Small intestine (tissue), 7 donors: ENCODE measurements at regions not wholly inside any gene's neighbourhood (a gene's known extent, or its start where the extent isn't known, plus 50 kb on each side); places are given as distances from the start of the nearest gene placed in this dataset.

Source experiments
- DNase-seq, 2 donors: peaks; one replicate each; pipeline versions ENCODE4 v3.0.0 to v3.0.0-alpha.2; 2013
- FAIRE-seq: peaks from 2 replicates; lab custom pipeline; 2012; peaks lifted over from hg19 to GRCh38; lab: Jason Lieb, UNC
- H3K27ac ChIP-seq, 3 donors: one replicate each; pipeline ENCODE4 v1.5.1; 2013; ENCODE audit warnings: low read length in 2 of 3, mild to moderate bottlenecking in 2 of 3, control low read depth in 1 of 3, inconsistent platforms in 1 of 3, low read depth in 1 of 3, moderate library complexity in 1 of 3
- H3K27me3 ChIP-seq, 3 donors: one replicate each; pipeline ENCODE4 v1.6.1; 2013; ENCODE audit warnings: low read length in 3 of 3, inconsistent platforms in 1 of 3; ENCODE audit not compliant: control insufficient read depth in 3 of 3, insufficient read depth in 3 of 3
- H3K36me3 ChIP-seq, 3 donors: one replicate each; pipeline ENCODE4 v1.6.1; 2013; ENCODE audit warnings: low read length in 3 of 3, inconsistent platforms in 1 of 3, low read depth in 1 of 3, mild to moderate bottlenecking in 1 of 3, moderate library complexity in 1 of 3; ENCODE audit not compliant: control insufficient read depth in 3 of 3, insufficient read depth in 2 of 3
- H3K4me1 ChIP-seq, 3 donors: one replicate each; pipeline ENCODE4 v1.6.1; 2013; ENCODE audit warnings: low read length in 2 of 3, inconsistent platforms in 1 of 3, low read depth in 1 of 3, mild to moderate bottlenecking in 1 of 3, moderate library complexity in 1 of 3; ENCODE audit not compliant: control insufficient read depth in 3 of 3, insufficient read depth in 2 of 3
- H3K4me3 ChIP-seq, 3 donors: one replicate each; pipeline ENCODE4 v1.5.1; 2013; ENCODE audit warnings: low read length in 3 of 3, control low read depth in 1 of 3, inconsistent platforms in 1 of 3, low read depth in 1 of 3, mild to moderate bottlenecking in 1 of 3, moderate library complexity in 1 of 3
- H3K9me3 ChIP-seq, 2 donors: one replicate each; pipeline ENCODE4 v1.6.1; 2013; ENCODE audit warnings: low read depth in 1 of 2, low read length in 1 of 2; ENCODE audit not compliant: control insufficient read depth in 2 of 2, insufficient read depth in 1 of 2
- WGBS, 3 donors: extraction: QIAGEN DNeasy Blood & Tissue Kit; methylation state at CpG; one replicate each; pipeline ENCODE4 v1.1.7; 2013; 5-methylcytosine and 5-hydroxymethylcytosine counted together
- donor health status: healthy with polysubstance abuse.
- donor health status: control.
- donor health status: control.
- donor health status: Bipolar disorder and iron deficiency.
- donor health status: healthy.

- DNase-seq = no peak
- H3K9me3 ChIP-seq = peaks cover 0 to 9% of the 10 kb centered on the region in 2 donors
These were observed 322.6 kb upstream of the TMTC1 start for GRCh38 chr12:30106204-30106965.

GRCh38 chr12:30105505-30105904 lies 321.8 kb upstream of the TMTC1 start:
- Histone ChIP-seq H3K27me3 (no peaks in the 10 kb centered on the region), H3K36me3 (no peaks in the 10 kb centered on the region), H3K4me1 (no peaks in the 10 kb centered on the region), H3K27ac (no peak overlapping the region), H3K4me3 (no peak overlapping the region), H3K9me3 (peaks cover 0 to 9% of the 10 kb centered on the region in 2 donors)
- no peak for FAIRE-seq
- DNase-seq = no peak
- 45 to 61% (median 51%) methylated on average over 2 of the region's 2 CpGs for WGBS, 3 donors

More at GRCh38 chr12:30106204-30106965, 322.6 kb upstream of the TMTC1 start:
- no peaks in the 10 kb centered on the region for H3K4me1 ChIP-seq
- 59 to 82% (median 68%) methylated on average over 9 of the region's 9 CpGs for WGBS, 3 donors
- no peak for FAIRE-seq
- H3K27me3 ChIP-seq = no peaks in the 10 kb centered on the region
- H3K27ac ChIP-seq = no peak overlapping the region
- no peak overlapping the region for H3K4me3 ChIP-seq
- H3K36me3 ChIP-seq = no peaks in the 10 kb centered on the region

- H3K4me3 ChIP-seq = no peak overlapping the region
- 76 to 85% (median 80%) methylated on average over 2 of the region's 2 CpGs for WGBS, 3 donors
These were observed 321.2 kb upstream of the TMTC1 start for GRCh38 chr12:30104971-30105370.

DNA sequence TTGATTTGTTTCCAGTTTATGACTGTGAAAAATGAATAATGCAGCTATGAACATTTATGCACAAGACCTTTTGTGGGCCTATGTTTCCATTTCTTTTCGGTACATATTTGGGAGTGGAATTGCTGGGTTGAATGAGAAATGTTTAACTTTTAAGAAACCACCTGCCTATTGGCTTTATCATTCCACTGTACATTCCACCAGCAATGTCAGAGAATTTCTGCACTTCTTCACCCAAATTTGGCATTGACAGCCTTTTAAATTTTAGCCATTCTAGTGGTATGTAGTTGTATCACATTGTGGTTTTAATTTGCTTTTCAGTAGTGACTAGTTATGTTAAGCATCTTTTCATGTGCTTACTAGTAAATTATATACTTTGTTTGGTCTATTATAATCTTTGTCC lies 317.0 kb upstream of the TMTC1 start:
- H3K27me3 ChIP-seq = no peaks in the 10 kb centered on the region
- H3K27ac ChIP-seq = no peak overlapping the region
- no peak overlapping the region for H3K4me3 ChIP-seq
- no peaks in the 10 kb centered on the region for H3K4me1 ChIP-seq
- WGBS, 3 donors = 89 to 94% (median 90%) methylated on average over 1 of the region's 1 CpG
- H3K36me3 ChIP-seq = no peaks in the 10 kb centered on the region
- no peak for DNase-seq
- FAIRE-seq = no peak
- H3K9me3 ChIP-seq = no peaks in the 10 kb centered on the region

More at GRCh38 chr12:30104971-30105370, 321.2 kb upstream of the TMTC1 start:
- H3K27ac ChIP-seq = no peak overlapping the region
- H3K4me1 ChIP-seq = no peaks in the 10 kb centered on the region
- H3K27me3 ChIP-seq = no peaks in the 10 kb centered on the region
- no peaks in the 10 kb centered on the region for H3K36me3 ChIP-seq
- H3K9me3 ChIP-seq = peaks cover 0 to 9% of the 10 kb centered on the region in 2 donors
- FAIRE-seq (no peak), DNase-seq (no peak)

DNA sequence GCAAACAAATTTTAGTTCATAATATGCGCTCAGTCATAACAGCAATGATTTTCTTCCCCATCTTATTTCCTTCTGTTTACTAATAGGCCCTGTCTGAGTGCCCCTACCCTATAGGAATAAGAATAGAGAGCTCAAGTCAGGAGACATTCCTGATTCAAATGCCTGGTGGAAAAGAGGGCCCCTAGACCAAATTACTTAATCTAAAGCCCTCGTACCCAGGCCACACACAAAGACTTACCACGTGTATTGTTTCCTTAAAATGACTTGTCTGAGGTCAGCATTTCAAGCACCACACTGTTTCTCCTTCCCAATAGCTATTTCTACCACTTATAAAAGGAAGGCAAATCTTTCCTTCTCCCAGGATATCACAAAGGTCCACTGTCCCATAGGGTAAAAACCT lies 314.9 kb upstream of the TMTC1 start:
- H3K4me3 ChIP-seq = no peak overlapping the region
- FAIRE-seq (no peak), DNase-seq (no peak)
- no peaks in the 10 kb centered on the region for H3K4me1 ChIP-seq
- no peaks in the 10 kb centered on the region for H3K27me3 ChIP-seq
- no peaks in the 10 kb centered on the region for H3K36me3 ChIP-seq
- H3K27ac ChIP-seq = no peak overlapping the region
- 45 to 58% (median 47%) methylated on average over 3 of the region's 3 CpGs for WGBS, 3 donors
- no peaks in the 10 kb centered on the region for H3K9me3 ChIP-seq

GRCh38 chr12:30095511-30095910 lies 311.8 kb upstream of the TMTC1 start:
- no peaks in the 10 kb centered on the region for H3K9me3 ChIP-seq
- no peaks in the 10 kb centered on the region for H3K36me3 ChIP-seq
- H3K27ac ChIP-seq = no peak overlapping the region
- no peaks in the 10 kb centered on the region for H3K27me3 ChIP-seq
- DNase-seq (no peak), FAIRE-seq (no peak)
- 81 to 86% (median 81%) methylated on average over 6 of the region's 6 CpGs for WGBS, 3 donors
- no peak overlapping the region for H3K4me3 ChIP-seq
- H3K4me1 ChIP-seq = no peaks in the 10 kb centered on the region

DNA sequence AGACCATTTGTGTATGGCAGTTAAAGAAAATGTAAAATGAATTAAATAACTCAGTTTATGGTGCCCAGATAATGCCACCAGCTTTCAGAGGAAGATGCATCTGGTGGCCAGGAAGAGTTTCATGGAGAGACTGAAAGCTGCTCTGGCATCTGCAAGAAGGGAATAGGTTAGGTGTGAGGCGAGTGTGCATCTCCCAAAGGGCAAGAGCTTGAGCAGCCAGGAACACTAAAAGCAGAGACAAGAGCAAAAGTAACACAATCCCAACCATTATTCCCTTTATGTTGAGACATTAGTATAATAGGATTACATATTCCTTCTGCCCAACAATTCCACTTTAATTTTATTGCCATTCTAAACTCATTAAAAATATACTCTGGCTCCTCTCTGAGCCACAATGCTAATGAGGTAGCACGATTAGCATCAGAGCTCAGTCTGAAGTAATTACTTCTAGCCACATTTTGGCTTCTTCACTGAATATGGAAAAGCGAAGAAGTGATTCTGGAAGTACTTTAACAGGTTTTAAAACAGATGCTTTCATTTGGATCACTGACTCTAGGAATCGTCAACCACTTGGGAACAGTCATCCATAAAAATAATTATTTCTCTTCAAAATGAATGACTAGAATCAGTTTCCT lies 309.4 kb upstream of the TMTC1 start:
- no peaks in the 10 kb centered on the region for H3K4me1 ChIP-seq
- H3K9me3 ChIP-seq = no peaks in the 10 kb centered on the region
- WGBS, 3 donors = 72 to 85% (median 74%) methylated on average over 4 of the region's 4 CpGs
- H3K27ac ChIP-seq = no peak overlapping the region
- no peak overlapping the region for H3K4me3 ChIP-seq
- no peaks in the 10 kb centered on the region for H3K27me3 ChIP-seq
- no peaks in the 10 kb centered on the region for H3K36me3 ChIP-seq
- FAIRE-seq = no peak
- DNase-seq = no peak

DNA sequence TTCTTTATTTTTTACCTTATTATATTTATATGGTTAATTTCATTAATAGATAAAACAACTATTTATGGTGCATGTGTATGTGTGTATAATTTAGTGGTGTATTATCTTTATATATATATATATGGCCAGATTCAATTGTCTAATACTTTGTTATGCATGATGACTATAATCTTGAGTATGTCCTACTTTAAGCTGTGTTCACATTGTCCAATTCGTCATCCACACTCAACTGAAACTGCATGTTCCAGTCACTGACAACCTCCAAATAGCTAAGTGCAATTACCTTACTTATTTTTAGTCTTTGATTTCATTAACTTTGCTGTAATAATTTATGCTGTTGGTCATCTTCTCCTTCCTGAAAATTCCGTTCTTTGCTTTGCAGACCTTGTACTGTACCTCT lies 306.5 kb upstream of the TMTC1 start:
- H3K4me1 ChIP-seq = no peaks in the 10 kb centered on the region
- FAIRE-seq (no peak), DNase-seq (no peak)
- no peaks in the 10 kb centered on the region for H3K36me3 ChIP-seq
- H3K27me3 ChIP-seq = no peaks in the 10 kb centered on the region
- H3K4me3 ChIP-seq = no peak overlapping the region
- H3K27ac ChIP-seq = no peak overlapping the region
- 57 to 81% (median 70%) methylated on average over 2 of the region's 2 CpGs for WGBS, 3 donors
- H3K9me3 ChIP-seq = no peaks in the 10 kb centered on the region
